ENCODE measurements at regions not wholly inside any gene's neighbourhood (a gene's known extent, or its start where the extent isn't known, plus 50 kb on each side); places are given as distances from the start of the nearest gene placed in this dataset.
A peak's percentile ranks its signal among the peaks of the same experiment; 100 is the strongest.

DNA sequence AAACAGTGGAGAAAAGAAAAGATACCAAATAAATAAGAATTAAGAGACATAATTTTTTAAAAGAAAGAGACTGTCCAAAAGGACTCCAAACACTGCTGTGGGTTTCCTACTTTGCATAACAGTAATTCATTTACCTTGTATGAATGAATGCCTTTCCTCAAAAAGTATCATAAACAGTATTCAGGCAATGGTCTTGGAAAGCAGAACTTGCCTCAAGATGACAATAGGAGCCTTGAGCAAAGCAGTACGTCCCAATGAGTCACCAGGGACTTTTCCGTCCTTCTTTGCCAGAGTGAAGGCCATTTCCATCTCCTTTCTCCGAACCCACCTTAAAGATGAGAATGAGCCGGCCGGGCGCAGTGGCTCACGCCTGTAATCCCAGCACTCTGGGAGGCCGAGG is 186.4 kb downstream of the ZBTB18 start:
- DNase-seq (ENCODE audit: low spot score) = no peak
- in situ Hi-C loops (cut with MboI; ENCODE audit: low pct_unique_long_range_greater_than_20kb, low sequenced_read_pairs, unreplicated experiment) = no loop called here
- TF ChIP-seq, protein P1, sequence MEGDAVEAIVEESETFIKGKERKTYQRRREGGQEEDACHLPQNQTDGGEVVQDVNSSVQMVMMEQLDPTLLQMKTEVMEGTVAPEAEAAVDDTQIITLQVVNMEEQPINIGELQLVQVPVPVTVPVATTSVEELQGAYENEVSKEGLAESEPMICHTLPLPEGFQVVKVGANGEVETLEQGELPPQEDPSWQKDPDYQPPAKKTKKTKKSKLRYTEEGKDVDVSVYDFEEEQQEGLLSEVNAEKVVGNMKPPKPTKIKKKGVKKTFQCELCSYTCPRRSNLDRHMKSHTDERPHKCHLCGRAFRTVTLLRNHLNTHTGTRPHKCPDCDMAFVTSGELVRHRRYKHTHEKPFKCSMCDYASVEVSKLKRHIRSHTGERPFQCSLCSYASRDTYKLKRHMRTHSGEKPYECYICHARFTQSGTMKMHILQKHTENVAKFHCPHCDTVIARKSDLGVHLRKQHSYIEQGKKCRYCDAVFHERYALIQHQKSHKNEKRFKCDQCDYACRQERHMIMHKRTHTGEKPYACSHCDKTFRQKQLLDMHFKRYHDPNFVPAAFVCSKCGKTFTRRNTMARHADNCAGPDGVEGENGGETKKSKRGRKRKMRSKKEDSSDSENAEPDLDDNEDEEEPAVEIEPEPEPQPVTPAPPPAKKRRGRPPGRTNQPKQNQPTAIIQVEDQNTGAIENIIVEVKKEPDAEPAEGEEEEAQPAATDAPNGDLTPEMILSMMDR (IDR thresholded peaks at IDR 0.05; ENCODE audit: extremely low read depth, insufficient read depth, missing control alignments) = no peak

DNA sequence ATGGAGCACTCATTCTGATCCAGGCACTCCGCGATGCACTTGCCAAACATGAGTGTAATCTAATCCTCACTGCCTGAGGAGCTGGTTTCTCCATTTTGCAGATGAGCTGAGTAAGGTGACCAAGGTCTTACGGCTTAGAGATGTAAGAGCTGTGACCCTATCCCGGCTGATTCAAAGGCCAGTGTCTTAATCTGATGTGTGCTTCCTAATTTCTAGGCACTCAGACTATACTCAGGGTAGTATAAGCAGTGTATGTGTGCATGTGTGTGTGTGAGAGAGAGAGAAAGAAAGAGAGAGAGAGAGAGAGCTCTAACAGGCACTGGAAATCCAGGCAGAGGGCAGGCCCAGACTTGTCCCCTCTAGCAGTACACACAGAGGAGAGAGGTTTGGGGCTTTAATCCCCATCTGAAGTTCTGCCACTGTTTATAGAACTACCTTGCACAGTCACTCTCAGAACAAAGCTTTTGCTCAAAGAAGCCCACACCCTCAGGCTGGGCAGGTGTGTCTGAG is 188.2 kb downstream of the ZBTB18 start:
- peak; percentile 41 for DNase-seq (ENCODE audit: low spot score)
- TF ChIP-seq, protein P1 (IDR thresholded peaks at IDR 0.05; ENCODE audit: extremely low read depth, insufficient read depth, missing control alignments) = no peak
- in situ Hi-C loops (cut with MboI; ENCODE audit: low pct_unique_long_range_greater_than_20kb, low sequenced_read_pairs, unreplicated experiment) = no loop called here

DNA sequence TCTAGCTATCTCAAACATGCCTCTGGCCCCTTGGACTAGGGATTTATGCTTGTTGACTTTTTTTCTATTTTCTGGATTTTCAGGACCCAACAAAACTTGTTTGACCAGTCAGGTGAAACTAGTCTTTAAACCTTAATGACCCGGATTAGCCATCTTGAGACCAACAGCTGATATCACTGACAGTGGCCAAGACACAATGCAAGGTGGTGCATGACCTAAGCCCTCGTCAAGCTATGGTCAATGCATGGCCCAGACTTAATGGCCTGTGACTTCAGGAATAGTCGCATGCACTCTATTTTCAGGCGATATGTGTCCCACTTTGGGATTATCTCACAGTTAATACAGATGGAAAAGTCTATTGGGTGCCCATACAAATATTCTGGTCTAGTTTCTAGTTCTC is 190.4 kb downstream of the ZBTB18 start:
- DNase-seq (ENCODE audit: low spot score) = no peak
- in situ Hi-C loops (cut with MboI; ENCODE audit: low pct_unique_long_range_greater_than_20kb, low sequenced_read_pairs, unreplicated experiment) = no loop called here
- TF ChIP-seq, protein P1 (IDR thresholded peaks at IDR 0.05; ENCODE audit: extremely low read depth, insufficient read depth, missing control alignments) = no peak

DNA sequence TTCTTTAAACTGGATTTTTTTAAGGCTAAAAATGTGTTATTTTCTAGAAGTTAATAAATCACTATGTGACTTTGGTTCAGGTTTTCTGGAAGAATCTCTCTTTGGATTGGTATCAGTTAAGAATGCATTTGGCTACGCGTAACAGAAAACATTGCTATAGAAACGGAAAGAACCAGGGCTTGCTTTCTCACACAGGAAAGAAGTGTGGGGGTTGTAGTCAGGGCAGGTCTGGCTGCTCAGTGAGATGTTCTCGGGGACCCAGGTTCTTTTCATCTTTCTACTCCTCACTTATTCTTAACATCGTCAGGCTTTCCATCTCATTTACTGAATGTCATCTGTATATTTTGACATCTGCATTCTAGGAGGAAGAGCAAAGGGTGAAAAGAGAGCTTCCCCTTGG is 191.4 kb downstream of the ZBTB18 start:
- no peak for DNase-seq (ENCODE audit: low spot score)
- TF ChIP-seq, protein P1 (IDR thresholded peaks at IDR 0.05; ENCODE audit: extremely low read depth, insufficient read depth, missing control alignments) = no peak
- in situ Hi-C loops (cut with MboI; ENCODE audit: low pct_unique_long_range_greater_than_20kb, low sequenced_read_pairs, unreplicated experiment) = no loop called here

DNA sequence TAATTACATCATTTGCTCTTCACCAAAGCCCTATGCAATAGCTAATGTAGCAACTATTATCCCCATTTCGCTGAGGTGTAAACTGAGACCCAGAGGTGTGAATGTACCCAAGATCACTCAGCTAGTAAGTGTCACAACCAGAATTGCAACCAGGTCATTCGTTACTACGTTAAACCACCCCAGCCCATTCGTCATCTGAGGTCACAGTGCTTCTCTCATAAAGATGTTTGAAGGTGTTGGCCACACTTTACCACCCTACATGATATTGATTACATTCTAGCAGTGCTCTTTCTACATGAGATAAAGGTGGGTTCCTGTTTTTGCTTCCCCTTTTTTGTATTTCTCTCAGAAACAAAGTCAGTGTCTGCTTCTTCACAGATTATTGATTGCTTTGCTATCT is 195.3 kb downstream of the ZBTB18 start:
- in situ Hi-C loops (cut with MboI; ENCODE audit: low pct_unique_long_range_greater_than_20kb, low sequenced_read_pairs, unreplicated experiment) = no loop called here
- TF ChIP-seq, protein P1 (IDR thresholded peaks at IDR 0.05; ENCODE audit: extremely low read depth, insufficient read depth, missing control alignments) = no peak
- no peak for DNase-seq (ENCODE audit: low spot score)

DNA sequence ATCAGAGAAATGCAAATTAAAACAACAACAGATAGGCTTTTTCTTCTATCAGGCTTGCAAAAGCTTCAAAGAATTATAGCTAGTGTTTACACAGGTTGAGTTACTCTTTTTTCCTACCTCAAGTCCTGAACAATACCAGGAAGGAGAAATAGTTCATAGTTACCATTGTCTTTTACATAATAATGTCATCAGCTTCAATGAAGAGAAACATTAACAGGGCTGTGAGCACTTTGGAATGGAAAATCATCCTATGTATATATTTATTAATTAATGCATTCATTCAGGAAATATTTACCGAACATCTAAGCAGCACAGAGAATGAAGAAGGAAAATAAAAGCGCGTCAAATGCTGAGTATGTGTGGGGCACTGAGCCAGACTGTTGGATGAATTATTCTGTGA is 197.3 kb downstream of the ZBTB18 start:
- TF ChIP-seq, protein P1 (IDR thresholded peaks at IDR 0.05; ENCODE audit: extremely low read depth, insufficient read depth, missing control alignments) = no peak
- in situ Hi-C loops (cut with MboI; ENCODE audit: low pct_unique_long_range_greater_than_20kb, low sequenced_read_pairs, unreplicated experiment) = no loop called here
- no peak for DNase-seq (ENCODE audit: low spot score)

DNA sequence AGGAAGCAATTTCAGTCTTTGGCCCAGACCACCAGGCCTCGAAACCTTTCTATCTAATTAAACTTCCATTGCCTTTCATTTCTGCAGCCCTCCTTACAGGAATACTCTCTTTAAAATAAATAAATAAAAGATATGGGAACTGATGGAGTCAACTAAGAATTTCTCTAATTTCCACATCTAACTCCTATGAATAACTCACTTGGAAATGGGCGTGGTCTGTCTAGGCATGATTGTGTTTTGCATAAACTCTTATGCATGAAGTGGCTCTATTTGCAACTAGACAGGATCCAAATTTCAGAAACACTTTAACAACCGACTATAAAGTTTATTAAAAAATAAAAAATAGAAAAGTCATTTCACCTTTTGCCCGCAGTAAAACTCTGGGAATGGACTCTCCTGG is 199.5 kb downstream of the ADSS2 start:
- in situ Hi-C loops (cut with MboI; ENCODE audit: low pct_unique_long_range_greater_than_20kb, low sequenced_read_pairs, unreplicated experiment) = loop anchor here (25.0 kb wide), 2 partner anchors 540 to 915 kb away; no protein-coding TSS in a partner anchor
- TF ChIP-seq, protein P1 (IDR thresholded peaks at IDR 0.05; ENCODE audit: extremely low read depth, insufficient read depth, missing control alignments) = no peak
- no peak for DNase-seq (ENCODE audit: low spot score)
